IgD-negative memory B cell (primary cell): ENCODE measurements at regions not wholly inside any gene's neighbourhood (a gene's known extent, or its start where the extent isn't known, plus 50 kb on each side); places are given as distances from the start of the nearest gene placed in this dataset.
"Not testable (repeated sequence)": the region's sequence is repeated elsewhere in the genome, so short reads cannot be mapped to it uniquely, and the experiment has no call there.

Experiments used
- H3K27ac Mint-ChIP-seq, 3 donors: one replicate each; pipeline ENCODE4 v1.8.0; 2020 to 2022; ENCODE audit warnings: mild to moderate bottlenecking in 3 of 3, mixed read lengths in 3 of 3, moderate library complexity in 1 of 3
- H3K27me3 Mint-ChIP-seq: one replicate; pipeline ENCODE4 v1.8.0; 2021; ENCODE audit warnings: mixed read lengths
- H3K36me3 Mint-ChIP-seq: one replicate; pipeline ENCODE4 v1.8.0; 2020; ENCODE audit warnings: mild to moderate bottlenecking, mixed read lengths
- H3K4me1 Mint-ChIP-seq, 3 donors: one replicate each; pipeline ENCODE4 v1.8.0; 2020 to 2022; ENCODE audit warnings: mixed read lengths in 3 of 3, mild to moderate bottlenecking in 1 of 3
- H3K4me3 Mint-ChIP-seq, 4 donors: one replicate each; pipeline ENCODE4 v1.8.0; 2020 to 2022; ENCODE audit warnings: mild to moderate bottlenecking in 4 of 4, mixed read lengths in 4 of 4, moderate library complexity in 3 of 4
- H3K9me3 Mint-ChIP-seq, 3 donors: one replicate each; pipeline ENCODE4 v1.8.0; 2020 to 2021; ENCODE audit warnings: mixed read lengths in 3 of 3, mild to moderate bottlenecking in 1 of 3

GRCh38 chr10:125547010-125547650 lies 135.8 kb downstream of the TEX36 start:
- Mint-ChIP-seq H3K27ac (no peak overlapping the region), H3K27me3 (peaks cover 1% of the 10 kb centered on the region), H3K36me3 (no peaks in the 10 kb centered on the region), H3K4me1 (no peaks in the 10 kb centered on the region), H3K9me3 (peaks cover 0 to 4% (median 4%) of the 10 kb centered on the region in 3 donors), H3K4me3 (no peak overlapping the region)

DNA sequence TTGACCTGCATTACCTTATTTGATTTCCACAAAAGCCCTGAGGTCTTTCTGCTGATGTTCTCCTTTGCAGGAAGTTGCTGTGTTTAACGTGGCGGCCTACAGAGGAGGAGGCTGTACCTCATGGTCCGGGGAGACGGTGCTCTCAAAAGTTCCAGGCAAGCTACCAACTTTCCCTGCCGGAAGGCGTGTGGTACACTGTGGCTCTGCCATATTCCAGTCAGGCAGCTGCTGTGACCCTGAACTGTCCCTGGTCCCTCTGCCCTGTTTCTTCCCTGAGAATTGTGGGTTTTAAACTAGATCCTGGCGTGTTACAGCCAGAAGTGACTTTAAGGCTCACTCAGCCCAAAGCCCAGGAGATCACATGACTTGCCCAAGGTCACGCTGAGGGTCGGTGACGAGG lies 139.2 kb downstream of the TEX36 start:
- Mint-ChIP-seq H3K27ac (no peak overlapping the region), H3K4me1 (no peaks in the 10 kb centered on the region), H3K27me3 (peaks cover 7% of the 10 kb centered on the region), H3K9me3 (peaks cover 0 to 2% (median 1%) of the 10 kb centered on the region in 3 donors), H3K4me3 (no peak overlapping the region), H3K36me3 (no peaks in the 10 kb centered on the region)

DNA sequence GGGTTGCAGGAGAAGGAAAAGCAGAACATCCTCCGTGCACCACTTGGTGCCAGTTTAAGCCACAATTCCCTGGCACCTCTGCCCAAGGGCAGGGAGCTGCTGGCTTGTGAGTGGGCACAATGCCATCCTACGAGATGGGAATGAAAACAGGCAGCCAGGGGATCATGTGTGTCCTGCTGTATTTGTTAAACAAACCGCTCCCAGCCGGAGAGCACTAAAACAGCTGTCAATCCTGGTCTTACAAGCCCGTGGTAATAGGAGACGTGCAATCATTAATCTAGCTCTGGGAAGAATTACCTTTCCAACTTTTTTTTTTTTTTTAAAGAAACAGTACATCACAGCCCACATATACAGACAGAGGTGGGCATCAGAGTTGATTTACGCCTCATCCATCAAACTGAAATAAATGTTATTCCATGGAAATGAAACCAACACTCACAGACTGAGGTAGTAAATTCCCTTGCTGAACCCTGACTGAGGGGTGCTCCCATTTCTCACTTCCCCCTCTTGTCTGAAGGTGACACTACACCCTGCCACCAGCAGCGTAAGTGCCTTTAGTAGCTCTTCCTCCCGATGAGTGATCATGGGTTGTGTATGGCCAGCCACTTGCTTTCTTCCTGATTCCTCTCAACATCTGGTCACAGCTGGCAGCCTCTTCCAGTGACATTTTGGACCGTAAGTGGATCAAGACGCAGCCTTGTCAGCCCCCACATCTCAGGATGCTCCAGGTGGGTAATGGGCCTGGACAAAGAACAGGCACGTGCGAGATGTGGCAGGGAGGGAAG lies 143.8 kb downstream of the TEX36 start:
- no peaks in the 10 kb centered on the region for H3K4me1 Mint-ChIP-seq
- H3K27me3 Mint-ChIP-seq: peaks cover 8% of the 10 kb centered on the region
- no peak overlapping the region for H3K4me3 Mint-ChIP-seq
- no peaks in the 10 kb centered on the region for H3K36me3 Mint-ChIP-seq
- H3K9me3 Mint-ChIP-seq: peaks cover 0 to 6% (median 2%) of the 10 kb centered on the region in 3 donors
- no peak overlapping the region for H3K27ac Mint-ChIP-seq

DNA sequence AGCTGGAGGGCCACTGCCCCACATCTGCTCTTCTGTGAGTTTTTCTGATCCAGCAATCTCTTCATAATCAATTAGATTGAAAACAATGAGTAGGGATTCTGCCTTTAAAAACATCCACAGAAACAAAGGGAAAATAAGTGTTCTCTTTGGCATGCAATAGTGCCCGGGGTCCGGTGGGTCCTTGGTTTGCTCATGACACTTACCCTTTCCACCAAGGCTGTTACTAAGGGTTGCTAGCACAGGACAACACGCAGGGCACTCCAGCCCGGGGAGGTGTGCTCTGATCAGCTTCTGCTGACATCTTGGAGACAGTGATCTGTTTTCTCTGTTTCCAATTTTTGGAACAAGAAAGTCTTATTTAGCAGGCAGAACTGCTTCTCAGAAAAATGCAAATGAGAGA lies 146.7 kb downstream of the TEX36 start:
- no peaks in the 10 kb centered on the region for H3K4me1 Mint-ChIP-seq
- H3K27me3 Mint-ChIP-seq: peaks cover 6% of the 10 kb centered on the region
- no peak overlapping the region for H3K27ac Mint-ChIP-seq
- H3K36me3 Mint-ChIP-seq: no peaks in the 10 kb centered on the region
- peaks cover 0 to 6% (median 0%) of the 10 kb centered on the region in 3 donors for H3K9me3 Mint-ChIP-seq
- H3K4me3 Mint-ChIP-seq: no peak overlapping the region

GRCh38 chr10:125535559-125535958 lies 147.4 kb downstream of the TEX36 start:
- no peak overlapping the region for H3K27ac Mint-ChIP-seq
- peaks cover 0 to 6% (median 0%) of the 10 kb centered on the region in 3 donors for H3K9me3 Mint-ChIP-seq
- no peak overlapping the region for H3K4me3 Mint-ChIP-seq
- H3K27me3 Mint-ChIP-seq: peaks cover 4% of the 10 kb centered on the region
- no peaks in the 10 kb centered on the region for H3K36me3 Mint-ChIP-seq
- no peaks in the 10 kb centered on the region for H3K4me1 Mint-ChIP-seq

- H3K4me1 Mint-ChIP-seq: no peaks in the 10 kb centered on the region
- no peak overlapping the region for H3K27ac Mint-ChIP-seq
- no peaks in the 10 kb centered on the region for H3K36me3 Mint-ChIP-seq
- peaks cover 0 to 6% (median 0%) of the 10 kb centered on the region in 3 donors for H3K9me3 Mint-ChIP-seq
- no peak overlapping the region for H3K4me3 Mint-ChIP-seq
- peaks cover 2% of the 10 kb centered on the region for H3K27me3 Mint-ChIP-seq
Measured at GRCh38 chr10:125534515-125534914, 148.4 kb downstream of the TEX36 start.

DNA sequence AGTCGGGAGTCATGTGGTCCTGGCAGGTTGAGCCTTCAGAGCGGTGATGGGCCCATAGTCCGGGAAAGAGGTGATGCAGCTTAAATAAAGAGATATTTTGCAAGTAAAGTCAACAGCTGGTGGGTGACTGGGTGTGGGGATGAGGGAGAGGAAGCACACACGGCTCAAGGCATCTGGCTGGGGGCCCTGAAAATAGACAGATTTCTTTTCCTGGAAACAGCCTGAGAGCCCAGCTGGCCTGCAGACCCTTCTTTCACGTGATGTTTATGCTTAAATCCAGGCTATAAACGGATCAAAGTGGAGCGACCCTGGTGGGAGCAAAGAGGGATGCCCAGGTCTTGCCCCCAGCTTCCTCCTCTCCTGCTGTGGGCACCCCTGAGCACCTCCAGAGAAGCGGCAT lies 149.1 kb downstream of the TEX36 start:
- peaks cover 0 to 6% (median 0%) of the 10 kb centered on the region in 3 donors for H3K9me3 Mint-ChIP-seq
- H3K27me3 Mint-ChIP-seq: peaks cover 4% of the 10 kb centered on the region
- no peaks in the 10 kb centered on the region for H3K36me3 Mint-ChIP-seq
- H3K4me1 Mint-ChIP-seq: no peaks in the 10 kb centered on the region
- no peak overlapping the region for H3K27ac Mint-ChIP-seq
- H3K4me3 Mint-ChIP-seq: no peak overlapping the region

DNA sequence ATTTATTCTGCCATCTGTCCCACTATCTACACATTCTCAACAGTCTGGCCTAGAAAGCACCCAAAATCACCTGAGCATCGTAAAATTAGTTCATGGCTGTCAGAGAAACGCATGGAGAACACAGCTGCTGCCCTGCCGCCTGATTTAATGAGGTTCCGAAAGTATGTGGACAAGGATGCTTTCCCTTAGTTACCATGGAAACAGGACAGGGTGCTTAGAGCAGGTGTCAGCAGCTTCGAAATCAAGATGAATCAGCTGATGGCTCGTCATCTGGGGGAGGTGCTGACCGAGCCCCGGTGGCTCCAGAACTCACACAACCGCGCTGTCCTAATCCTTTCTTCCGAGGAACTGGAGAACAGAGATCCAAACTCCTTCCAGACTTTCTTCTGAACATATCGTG lies 151.5 kb downstream of the TEX36 start:
- H3K4me1 Mint-ChIP-seq: no peaks in the 10 kb centered on the region
- no peak overlapping the region for H3K27ac Mint-ChIP-seq
- H3K4me3 Mint-ChIP-seq: no peak overlapping the region
- H3K9me3 Mint-ChIP-seq: peaks cover 0 to 3% (median 0%) of the 10 kb centered on the region in 3 donors
- peaks cover 4% of the 10 kb centered on the region for H3K27me3 Mint-ChIP-seq
- peaks cover 2% of the 10 kb centered on the region for H3K36me3 Mint-ChIP-seq

DNA sequence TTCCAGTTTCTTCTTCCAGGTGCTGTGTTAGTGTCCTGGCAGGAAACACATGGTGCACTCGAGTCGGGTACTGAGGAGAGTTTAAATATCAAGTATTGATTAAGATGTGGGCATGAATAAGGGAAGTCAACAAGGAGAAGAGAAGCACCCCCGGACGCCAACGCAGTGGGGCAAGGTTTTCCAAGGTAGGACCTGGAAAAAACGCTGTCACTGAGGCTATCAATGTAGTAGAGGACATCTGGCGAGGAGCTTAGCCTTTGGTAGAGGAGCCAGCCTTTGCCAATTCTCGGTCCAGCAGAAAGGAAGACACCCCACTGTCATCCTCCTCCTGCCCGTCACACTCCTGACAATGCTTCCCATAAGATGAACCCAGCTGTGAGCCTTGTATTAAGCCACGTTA lies 159.6 kb downstream of the TEX36 start:
- H3K27ac Mint-ChIP-seq: no peak overlapping the region
- H3K36me3 Mint-ChIP-seq: peaks cover 2% of the 10 kb centered on the region
- peaks cover 0 to 2% (median 2%) of the 10 kb centered on the region in 3 donors for H3K9me3 Mint-ChIP-seq
- H3K4me3 Mint-ChIP-seq: no peak overlapping the region
- no peaks in the 10 kb centered on the region for H3K27me3 Mint-ChIP-seq
- no peaks in the 10 kb centered on the region for H3K4me1 Mint-ChIP-seq

DNA sequence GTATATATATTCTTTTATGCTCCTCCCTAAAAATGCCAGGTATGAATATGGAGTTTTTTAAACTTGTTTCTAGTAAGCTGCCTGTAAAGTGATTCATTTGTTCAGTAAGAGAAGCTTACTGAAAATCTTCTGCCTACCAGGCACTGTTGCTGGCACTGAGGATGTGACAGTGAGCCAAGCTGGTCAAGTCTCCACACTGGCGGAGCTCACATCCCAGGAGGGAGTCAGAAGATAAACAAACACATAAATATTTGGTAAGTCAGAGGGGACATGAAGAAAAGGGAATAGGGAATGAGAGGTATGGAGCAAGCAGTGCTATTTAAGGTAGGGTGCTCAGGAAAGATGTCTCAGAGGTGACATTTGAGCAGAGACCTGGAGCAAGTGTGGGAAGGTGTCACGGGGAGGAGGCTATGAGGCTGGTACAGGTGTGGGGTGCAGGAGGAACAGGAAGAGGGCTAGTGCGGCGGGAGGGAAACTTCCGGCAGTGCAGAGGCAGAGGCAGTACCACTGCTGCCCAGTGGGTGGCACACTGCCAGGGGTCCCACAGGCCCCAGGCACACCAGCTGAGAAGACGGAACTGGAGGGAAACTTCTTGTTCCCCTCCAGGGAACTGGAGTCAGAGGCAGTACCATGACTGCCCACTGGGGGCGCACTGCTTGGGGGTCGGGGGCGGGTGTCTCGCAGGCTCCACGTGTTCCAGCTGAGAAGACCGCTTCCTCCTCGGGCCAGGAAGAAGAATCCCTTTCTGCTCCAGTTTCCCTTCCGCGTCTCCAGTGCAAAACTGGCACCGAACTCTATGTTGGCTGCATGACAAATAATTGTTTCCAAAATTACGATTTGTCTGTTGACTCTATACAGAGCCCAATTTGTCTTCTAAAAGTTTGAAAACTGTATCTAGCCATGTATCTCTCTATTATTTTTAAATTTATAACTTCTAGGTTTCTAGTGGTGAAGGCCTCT lies 161.0 kb downstream of the TEX36 start:
- no peaks in the 10 kb centered on the region for H3K4me1 Mint-ChIP-seq
- H3K27ac Mint-ChIP-seq: no peak overlapping the region
- H3K36me3 Mint-ChIP-seq: peaks cover 2% of the 10 kb centered on the region
- no peak overlapping the region for H3K4me3 Mint-ChIP-seq
- H3K27me3 Mint-ChIP-seq: no peaks in the 10 kb centered on the region
- H3K9me3 Mint-ChIP-seq: peaks cover 0 to 2% (median 2%) of the 10 kb centered on the region in 3 donors

GRCh38 chr10:125520968-125521367 lies 162.0 kb downstream of the TEX36 start:
- H3K4me1 Mint-ChIP-seq: no peaks in the 10 kb centered on the region
- H3K36me3 Mint-ChIP-seq: peaks cover 2% of the 10 kb centered on the region
- H3K27ac Mint-ChIP-seq: no peak overlapping the region
- no peak overlapping the region for H3K4me3 Mint-ChIP-seq
- H3K9me3 Mint-ChIP-seq: peaks cover 0 to 2% (median 2%) of the 10 kb centered on the region in 3 donors
- H3K27me3 Mint-ChIP-seq: no peaks in the 10 kb centered on the region

DNA sequence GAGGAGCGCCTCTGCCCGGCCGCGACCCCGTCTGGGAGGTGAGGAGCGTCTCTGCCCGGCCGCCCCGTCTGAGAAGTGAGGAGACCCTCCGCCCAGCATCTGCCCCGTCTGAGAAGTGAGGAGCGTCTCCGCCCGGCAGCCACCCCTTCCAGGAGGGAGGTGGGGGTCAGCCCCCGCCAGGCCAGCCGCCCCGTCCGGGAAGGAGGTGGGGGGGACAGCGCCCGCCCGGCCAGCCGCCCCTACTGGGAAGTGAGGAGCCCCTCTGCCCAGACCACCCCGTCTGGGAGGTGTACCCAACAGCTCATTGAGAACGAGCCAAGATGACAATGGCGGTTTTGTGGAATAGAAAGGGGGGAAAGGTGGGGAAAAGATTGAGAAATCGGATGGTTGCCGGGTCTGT lies 164.6 kb downstream of the TEX36 start:
- not testable (repeated sequence) for H3K9me3 Mint-ChIP-seq, H3K4me3 Mint-ChIP-seq, H3K36me3 Mint-ChIP-seq, H3K27ac Mint-ChIP-seq, H3K27me3 Mint-ChIP-seq, H3K4me1 Mint-ChIP-seq

DNA sequence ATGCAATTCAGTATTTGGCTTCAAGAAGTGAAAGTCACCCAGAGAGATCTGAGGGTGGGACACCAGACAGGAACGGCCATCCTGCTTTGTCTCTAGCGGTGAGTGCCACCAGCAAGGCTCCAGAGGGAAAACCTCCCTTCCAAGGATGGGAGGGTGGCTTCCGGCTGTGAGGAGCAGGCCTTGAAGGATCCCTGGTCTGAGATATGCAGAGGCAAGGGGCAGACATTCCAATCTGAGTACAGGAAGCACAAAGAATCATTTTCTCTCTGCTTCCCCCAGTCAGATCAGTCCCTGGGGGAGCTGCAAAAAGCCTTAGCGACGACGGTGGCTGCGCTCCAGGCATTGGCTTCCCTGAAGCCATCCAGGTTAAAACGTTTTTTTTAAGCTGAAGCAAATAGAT lies 167.4 kb downstream of the TEX36 start:
- H3K4me3 Mint-ChIP-seq: no peak overlapping the region
- H3K27me3 Mint-ChIP-seq: peaks cover 2% of the 10 kb centered on the region
- H3K27ac Mint-ChIP-seq: no peak overlapping the region
- H3K36me3 Mint-ChIP-seq: no peaks in the 10 kb centered on the region
- no peaks in the 10 kb centered on the region for H3K4me1 Mint-ChIP-seq
- H3K9me3 Mint-ChIP-seq: no peaks in the 10 kb centered on the region

GRCh38 chr10:125514206-125515162 lies 168.5 kb downstream of the TEX36 start:
- Mint-ChIP-seq H3K9me3 (peaks cover 0 to 4% (median 0%) of the 10 kb centered on the region in 3 donors), H3K4me1 (no peaks in the 10 kb centered on the region), H3K4me3 (no peak overlapping the region), H3K36me3 (no peaks in the 10 kb centered on the region), H3K27ac (no peak overlapping the region), H3K27me3 (peaks cover 2% of the 10 kb centered on the region)
